ENCODE measurements at regions not wholly inside any gene's neighbourhood (a gene's known extent, or its start where the extent isn't known, plus 50 kb on each side); places are given as distances from the start of the nearest gene placed in this dataset.

- H3K14ac ChIP-seq (ENCODE audit: insufficient read length) = no peak overlapping the region
- H3K56ac ChIP-seq (replicated peaks; ENCODE audit: insufficient read length, low read depth, low read length) = no peak overlapping the region
- no peak overlapping the region for H4K8ac ChIP-seq (ENCODE audit: extremely low read depth, insufficient read depth, low read length)
- H2BK120ac ChIP-seq (replicated peaks; ENCODE audit: low read depth, low read length) = no peak overlapping the region
- POLR2A ChIA-PET (ENCODE audit: partially characterized antibody) = no interaction called here
- H2BK5ac ChIP-seq (ENCODE audit: low read depth, low read length) = no peak overlapping the region
- no peak overlapping the region for H2AK5ac ChIP-seq (ENCODE audit: low read depth, low read length)
- no peaks in the 10 kb centered on the region for H3K9me3 ChIP-seq (ENCODE audit: insufficient read depth in 2 of 2, low read depth in 1 of 2, low read length in 1 of 2)
- no peaks in the 10 kb centered on the region for H4K20me1 ChIP-seq (replicated peaks in 1 of 2; ENCODE audit: control insufficient read depth in 1 of 2, insufficient read depth in 2 of 2, low read length in 2 of 2)
- 93% methylated on average over 3 of the region's 3 CpGs; no CpG with 5 or more reads in 1 of the 2 experiments for WGBS, 2 experiments (ENCODE audit: extremely low coverage in 1 of 2, insufficient coverage in 1 of 2, insufficient read length in 1 of 2, insufficient replicate concordance in 2 of 2, low coverage in 1 of 2, low lambda C conversion rate in 2 of 2, missing lambda C conversion rate in 1 of 2)
- no peaks in the 10 kb centered on the region for H3K4me1 ChIP-seq (replicated peaks in 1 of 4; ENCODE audit: control insufficient read depth in 3 of 4, insufficient read depth in 4 of 4, low read length in 3 of 4)
- H3K27me3 ChIP-seq (replicated peaks in 1 of 4; ENCODE audit: control insufficient read depth in 3 of 4, extremely low read depth in 1 of 4, insufficient read depth in 3 of 4, low read length in 3 of 4) = peaks cover 0 to 1% (median 0%) of the 10 kb centered on the region in 4 experiments; a peak in 1 of 7 replicates
- H3K23ac ChIP-seq (ENCODE audit: insufficient read length) = no peak overlapping the region
- no peak overlapping the region for H3K9ac ChIP-seq (replicated peaks in 1 of 4; ENCODE audit: extremely low read depth in 1 of 4, low read depth in 3 of 4, low read length in 3 of 4)
- no peak overlapping the region for H2BK20ac ChIP-seq (ENCODE audit: low read length)
- H3K4ac ChIP-seq (replicated peaks; ENCODE audit: insufficient read length, low read depth, low read length) = no peak overlapping the region
- H4K91ac ChIP-seq (replicated peaks; ENCODE audit: insufficient read length, low read length) = no peak overlapping the region
- no peaks in the 10 kb centered on the region for H3K79me2 ChIP-seq (ENCODE audit: control insufficient read depth in 1 of 2, insufficient read depth in 2 of 2, low read length in 2 of 2)
- no peak overlapping the region for H2BK15ac ChIP-seq (ENCODE audit: low read length)
- H3K27ac ChIP-seq (ENCODE audit: low read depth, low read length) = no peak overlapping the region
- H4K5ac ChIP-seq (ENCODE audit: insufficient read length, low read depth, low read length) = no peak overlapping the region
- FAIRE-seq (no peak), DNase-seq (ENCODE audit: low read depth in 1 of 2, low spot score in 2 of 2) (no peak)
- no peaks in the 10 kb centered on the region for H3K23me2 ChIP-seq (ENCODE audit: low read depth, low read length)
- TF ChIP-seq CTCF (IDR thresholded peaks at IDR 0.05; ENCODE audit: control extremely low read depth in 1 of 3, insufficient read depth in 1 of 3, low read depth in 1 of 3, low read length in 3 of 3) (no peak), ZNF274 (IDR thresholded peaks at IDR 0.05; ENCODE audit: borderline replicate concordance, extremely low read depth, low read length) (no peak), ATF2 (IDR thresholded peaks at IDR 0.05; ENCODE audit: low read length) (no peak), YY1 (IDR thresholded peaks at IDR 0.05; ENCODE audit: low read depth, low read length) (no peak)
- CTCF ChIA-PET (ENCODE audit: partially characterized antibody) = interaction anchor here (1.0 kb wide), 1 partner anchor 62 kb away, joined by 3 read pairs; no protein-coding TSS in a partner anchor
- no peak overlapping the region for H3K18ac ChIP-seq (ENCODE audit: extremely low read depth, low read length)
- H3K79me1 ChIP-seq (ENCODE audit: low read depth, low read length) = no peaks in the 10 kb centered on the region
- no peak overlapping the region for H2AFZ ChIP-seq (ENCODE audit: low read length)
- no peak overlapping the region for H3K4me2 ChIP-seq (ENCODE audit: insufficient read depth in 1 of 2, low read depth in 2 of 2, low read length in 2 of 2)
- H3K4me3 ChIP-seq (ENCODE audit: extremely low read depth in 1 of 4, insufficient read depth in 2 of 4, low read depth in 3 of 4, low read length in 4 of 4) = no peak overlapping the region
- no peak overlapping the region for H2BK12ac ChIP-seq (ENCODE audit: low read depth, low read length)
- H3K36me3 ChIP-seq (ENCODE audit: control insufficient read depth in 2 of 4, insufficient read depth in 4 of 4, low read length in 3 of 4) = no peaks in the 10 kb centered on the region
Observed at GRCh38 chr3:68088216-68088615, 433.8 kb upstream of the SUCLG2 start.
